HG03025 (cell line): ENCODE measurements at regions not wholly inside any gene's neighbourhood (a gene's known extent, or its start where the extent isn't known, plus 50 kb on each side); places are given as distances from the start of the nearest gene placed in this dataset.
A peak's percentile ranks its signal among the peaks of the same experiment; 100 is the strongest.

Experiments used
- ATAC-seq: cut with Tn5 transposase; IDR thresholded peaks from one replicate; pipeline ENCODE4 v1.9.1; 2021; ENCODE audit warnings: mild to moderate bottlenecking, moderate library complexity; ENCODE audit not compliant: unreplicated experiment, low FRiP score

- no peak for ATAC-seq
Measured at GRCh38 chr3:30199855-30200254, 406.5 kb upstream of the TGFBR2 start.

DNA sequence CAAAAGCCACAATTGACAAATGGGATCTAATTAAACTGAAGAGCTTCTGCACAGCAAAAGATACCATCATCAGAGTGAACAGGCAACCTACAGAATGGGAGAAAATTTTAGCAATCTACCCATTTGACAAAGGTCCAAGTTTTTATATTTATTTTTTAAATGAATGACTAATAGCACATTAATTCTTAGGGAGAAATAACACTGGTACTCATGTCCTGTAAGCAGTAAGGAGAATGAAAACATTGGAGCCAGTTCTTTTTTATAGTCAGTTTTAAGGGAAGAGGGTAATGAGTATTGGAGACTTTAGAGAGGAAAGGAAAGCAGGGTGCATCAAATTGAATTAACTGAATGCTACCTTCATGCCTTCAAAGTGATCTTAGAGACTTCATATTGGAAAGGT, 404.7 kb upstream of the TGFBR2 start:
- ATAC-seq, result no peak

GRCh38 chr3:30203301-30203700, 403.1 kb upstream of the TGFBR2 start:
- no peak for ATAC-seq

- ATAC-seq, result no peak
Measured at GRCh38 chr3:30204126-30204525, 402.3 kb upstream of the TGFBR2 start.

DNA sequence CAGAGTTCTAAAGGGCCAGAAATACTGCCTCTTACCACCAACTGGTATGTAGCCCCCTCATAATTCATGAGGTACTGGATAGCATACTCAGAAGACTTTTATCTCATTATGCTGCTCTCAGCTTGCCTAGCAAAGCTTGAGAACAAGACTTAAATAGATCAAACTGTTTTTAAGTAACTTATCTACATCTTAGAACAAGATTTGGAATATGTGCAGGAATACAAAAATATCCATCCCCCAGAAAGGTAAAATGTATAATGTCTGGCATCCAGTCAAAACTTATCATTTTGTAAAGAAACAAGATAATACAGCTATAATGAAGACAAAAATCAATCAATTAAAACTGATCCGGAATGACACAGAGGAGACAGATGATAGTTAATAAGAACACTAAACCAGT, 400.4 kb upstream of the TGFBR2 start:
- no peak for ATAC-seq

DNA sequence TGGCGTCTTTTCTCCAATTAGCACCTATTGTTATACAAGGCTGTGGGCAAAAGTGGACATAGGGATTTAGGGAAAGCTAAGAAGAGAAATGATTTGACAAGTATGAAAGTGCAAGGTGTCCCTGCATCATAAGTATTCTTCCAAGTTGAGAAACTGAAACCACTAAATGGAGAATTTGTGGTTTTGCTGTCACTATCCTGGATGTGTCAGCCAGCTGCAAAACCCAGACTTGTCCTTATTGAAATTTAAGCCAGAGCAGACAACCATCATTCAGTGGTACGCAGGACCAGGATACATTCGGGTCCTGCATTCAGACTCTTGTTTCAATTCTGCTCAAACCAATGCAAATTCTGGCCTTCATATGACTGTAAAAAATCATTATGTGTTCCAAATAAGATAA, 384.8 kb upstream of the TGFBR2 start:
- no peak for ATAC-seq

DNA sequence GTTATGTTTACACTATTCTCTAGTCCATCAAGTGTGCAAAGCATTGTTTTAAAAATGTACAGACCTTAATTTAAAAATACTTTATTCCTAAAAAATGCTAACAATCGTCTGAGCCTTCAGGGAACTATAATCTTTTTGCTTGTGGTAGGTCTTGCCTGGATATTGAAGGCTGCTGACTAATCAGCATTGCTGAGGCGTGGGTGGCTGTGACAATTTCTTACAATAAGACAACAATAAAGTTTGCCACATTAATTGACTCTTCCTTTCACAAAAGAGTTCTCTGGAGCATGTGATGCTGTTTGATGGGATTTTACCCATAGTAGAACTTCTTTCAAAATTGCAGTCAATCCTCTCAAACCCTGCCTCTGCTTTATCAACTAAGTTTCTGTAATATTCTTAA, 384.0 kb upstream of the TGFBR2 start:
- no peak for ATAC-seq

GRCh38 chr3:30225021-30225420, 381.4 kb upstream of the TGFBR2 start:
- no peak for ATAC-seq

GRCh38 chr3:30226601-30227151, 379.7 kb upstream of the TGFBR2 start:
- ATAC-seq, result no peak

- no peak for ATAC-seq
Measured at GRCh38 chr3:30227571-30228301, 378.7 kb upstream of the TGFBR2 start.

DNA sequence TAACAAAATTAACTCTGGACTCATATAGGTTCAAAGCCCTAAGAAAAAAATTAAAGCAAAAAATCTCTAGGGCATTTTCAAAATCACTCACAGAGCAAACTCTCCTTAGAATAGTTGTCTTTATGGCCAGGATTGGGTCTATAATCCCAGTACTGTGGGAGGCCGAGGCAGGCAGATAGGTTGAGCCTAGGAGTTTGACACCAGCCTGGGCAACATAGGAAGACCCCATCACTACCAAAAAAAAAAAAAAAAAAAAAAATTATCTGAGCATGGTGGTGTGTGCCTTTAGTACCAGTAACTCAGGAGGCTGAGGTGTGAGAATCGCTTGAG, 378.1 kb upstream of the TGFBR2 start:
- ATAC-seq, result no peak

- ATAC-seq, result no peak
Measured at GRCh38 chr3:30231277-30232141, 374.9 kb upstream of the TGFBR2 start.

DNA sequence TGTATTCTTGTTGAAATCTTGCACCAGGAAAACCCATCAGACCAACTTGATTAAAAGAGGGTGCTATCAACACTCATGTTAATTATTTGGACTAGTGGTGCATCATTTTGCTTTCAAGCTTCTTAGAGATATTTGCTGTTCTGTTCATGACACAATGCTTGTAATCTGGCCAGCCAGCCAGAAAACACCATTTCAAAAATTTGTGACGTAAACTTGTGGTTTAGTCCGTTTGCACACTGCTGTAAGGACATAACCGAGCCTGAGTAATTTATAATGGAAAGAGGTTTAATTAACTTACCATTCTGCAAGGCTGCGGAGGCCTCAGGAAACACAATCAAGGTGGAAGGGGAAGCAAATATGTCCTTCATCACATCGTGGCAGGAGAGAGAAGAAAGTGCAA, 374.3 kb upstream of the TGFBR2 start:
- no peak for ATAC-seq

DNA sequence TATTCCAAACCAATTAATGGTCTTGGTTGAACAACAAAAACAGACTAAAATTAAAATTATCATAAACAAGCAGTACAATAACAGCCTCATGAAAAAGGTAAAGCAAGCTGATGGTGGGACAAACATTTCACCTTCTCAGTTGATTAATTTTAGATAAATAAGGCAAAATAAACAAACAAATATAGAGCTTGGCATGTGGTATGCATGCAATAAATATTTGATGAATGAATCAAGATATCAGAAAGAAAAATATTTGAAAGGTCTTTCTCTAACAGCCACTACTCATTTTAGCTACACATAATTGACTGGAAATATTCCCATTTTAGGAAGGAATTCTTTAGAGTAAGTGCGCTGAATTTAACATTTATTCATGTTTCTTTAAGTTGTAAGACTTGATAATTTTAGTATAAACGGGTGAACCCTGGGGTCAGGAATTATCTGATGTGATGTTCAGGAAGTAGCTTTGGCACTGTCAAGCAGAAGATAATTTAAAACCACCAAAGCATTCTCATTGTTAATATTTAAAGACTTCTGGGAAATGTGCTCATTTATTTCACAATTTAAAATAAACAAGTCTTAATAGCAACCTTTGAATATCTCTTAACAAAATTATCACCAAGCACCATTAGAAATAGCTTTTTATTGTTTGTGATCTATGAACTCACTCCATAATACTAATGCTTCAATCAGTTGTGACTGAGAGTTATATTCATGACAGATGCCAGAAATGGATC, 372.3 kb upstream of the TGFBR2 start:
- ATAC-seq, result no peak

GRCh38 chr3:30236011-30236410, 370.4 kb upstream of the TGFBR2 start:
- no peak for ATAC-seq

GRCh38 chr3:30241721-30242120, 364.7 kb upstream of the TGFBR2 start:
- ATAC-seq, result no peak

DNA sequence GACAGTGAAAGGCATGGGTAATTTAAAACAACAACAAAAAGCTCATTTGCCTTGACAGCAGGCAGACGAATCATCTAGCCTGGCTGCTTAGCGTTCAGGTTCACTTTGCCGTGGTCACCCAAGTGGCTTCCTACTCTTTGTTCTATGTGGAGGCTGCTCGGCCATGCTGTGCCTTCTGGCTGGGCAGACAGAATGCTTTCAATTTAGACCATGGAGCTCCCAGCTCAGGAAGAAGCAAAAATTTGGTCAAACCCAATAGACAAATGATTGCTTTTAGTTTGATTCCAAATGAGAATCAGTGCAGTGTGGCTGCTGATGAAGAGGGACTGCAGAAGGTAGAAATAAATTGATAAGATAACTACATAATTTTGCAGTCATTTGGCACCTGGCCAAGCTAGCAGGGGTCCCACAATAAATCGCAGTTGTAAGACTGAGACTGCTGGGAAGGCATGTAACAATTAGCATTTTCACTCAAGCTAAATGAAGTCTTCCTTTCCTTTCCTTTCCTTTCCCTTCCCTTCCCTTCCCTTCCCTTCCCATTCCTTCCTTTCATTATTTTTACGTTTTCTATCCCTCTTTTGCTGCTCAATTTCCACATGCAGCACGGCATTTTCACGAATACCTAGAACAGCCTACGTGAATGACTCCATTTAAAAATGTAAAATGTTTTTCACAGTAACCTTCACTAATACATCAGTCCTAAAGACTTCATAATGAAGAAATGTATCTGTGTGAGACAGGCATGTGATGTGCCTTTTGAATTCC, 360.4 kb upstream of the TGFBR2 start:
- no peak for ATAC-seq

- peak; percentile 66 for ATAC-seq
Measured at GRCh38 chr3:30248423-30248822, 358.0 kb upstream of the TGFBR2 start.

- no peak for ATAC-seq
Measured at GRCh38 chr3:30252474-30252873, 353.9 kb upstream of the TGFBR2 start.

- no peak for ATAC-seq
Measured at GRCh38 chr3:30253832-30254231, 352.6 kb upstream of the TGFBR2 start.
